ENCODE measurements at regions not wholly inside any gene's neighbourhood (a gene's known extent, or its start where the extent isn't known, plus 50 kb on each side); places are given as distances from the start of the nearest gene placed in this dataset.

DNA sequence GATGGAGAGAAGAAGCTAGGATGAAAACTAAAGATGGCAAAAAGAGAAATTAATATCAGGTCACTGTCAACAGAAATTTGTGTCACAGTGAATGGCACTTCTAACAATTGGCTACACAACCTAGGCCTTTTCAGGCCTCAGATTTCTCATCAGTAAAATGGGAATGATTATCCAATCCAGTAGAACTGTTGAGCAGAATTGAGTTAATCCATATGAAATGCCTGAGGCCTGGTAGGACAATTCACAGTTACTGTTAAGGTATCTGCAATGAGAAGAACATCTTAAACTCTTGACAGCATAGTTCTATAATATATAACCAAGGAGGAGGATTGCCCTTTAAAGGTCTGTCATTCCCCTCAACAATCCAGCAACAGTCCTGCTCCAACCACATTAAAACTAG is 217.9 kb upstream of the ZNF217 start:
- Mint-ChIP-seq H3K9me3 (ENCODE audit: low read depth, unreplicated experiment) (no peaks in the 10 kb centered on the region), H3K36me3 (ENCODE audit: insufficient read depth, unreplicated experiment) (no peaks in the 10 kb centered on the region), H3K27ac (ENCODE audit: unreplicated experiment) (no peak overlapping the region), H3K4me1 (ENCODE audit: low read depth, unreplicated experiment) (peaks cover 9% of the 10 kb centered on the region), H3K27me3 (ENCODE audit: unreplicated experiment) (no peaks in the 10 kb centered on the region), H3K4me3 (ENCODE audit: low read depth, unreplicated experiment) (no peak overlapping the region)
- CTCF ChIA-PET, result no interaction called here
- BruUV-seq (replicated peaks), result no TSS peak
- TF ChIP-seq, protein P1, sequence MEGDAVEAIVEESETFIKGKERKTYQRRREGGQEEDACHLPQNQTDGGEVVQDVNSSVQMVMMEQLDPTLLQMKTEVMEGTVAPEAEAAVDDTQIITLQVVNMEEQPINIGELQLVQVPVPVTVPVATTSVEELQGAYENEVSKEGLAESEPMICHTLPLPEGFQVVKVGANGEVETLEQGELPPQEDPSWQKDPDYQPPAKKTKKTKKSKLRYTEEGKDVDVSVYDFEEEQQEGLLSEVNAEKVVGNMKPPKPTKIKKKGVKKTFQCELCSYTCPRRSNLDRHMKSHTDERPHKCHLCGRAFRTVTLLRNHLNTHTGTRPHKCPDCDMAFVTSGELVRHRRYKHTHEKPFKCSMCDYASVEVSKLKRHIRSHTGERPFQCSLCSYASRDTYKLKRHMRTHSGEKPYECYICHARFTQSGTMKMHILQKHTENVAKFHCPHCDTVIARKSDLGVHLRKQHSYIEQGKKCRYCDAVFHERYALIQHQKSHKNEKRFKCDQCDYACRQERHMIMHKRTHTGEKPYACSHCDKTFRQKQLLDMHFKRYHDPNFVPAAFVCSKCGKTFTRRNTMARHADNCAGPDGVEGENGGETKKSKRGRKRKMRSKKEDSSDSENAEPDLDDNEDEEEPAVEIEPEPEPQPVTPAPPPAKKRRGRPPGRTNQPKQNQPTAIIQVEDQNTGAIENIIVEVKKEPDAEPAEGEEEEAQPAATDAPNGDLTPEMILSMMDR (IDR thresholded peaks at IDR 0.05; ENCODE audit: unreplicated experiment), result no peak
- DNase-seq, result no peak
- intact Hi-C loops (cut with micrococcal nuclease; ENCODE audit: unreplicated experiment), result no loop called here

DNA sequence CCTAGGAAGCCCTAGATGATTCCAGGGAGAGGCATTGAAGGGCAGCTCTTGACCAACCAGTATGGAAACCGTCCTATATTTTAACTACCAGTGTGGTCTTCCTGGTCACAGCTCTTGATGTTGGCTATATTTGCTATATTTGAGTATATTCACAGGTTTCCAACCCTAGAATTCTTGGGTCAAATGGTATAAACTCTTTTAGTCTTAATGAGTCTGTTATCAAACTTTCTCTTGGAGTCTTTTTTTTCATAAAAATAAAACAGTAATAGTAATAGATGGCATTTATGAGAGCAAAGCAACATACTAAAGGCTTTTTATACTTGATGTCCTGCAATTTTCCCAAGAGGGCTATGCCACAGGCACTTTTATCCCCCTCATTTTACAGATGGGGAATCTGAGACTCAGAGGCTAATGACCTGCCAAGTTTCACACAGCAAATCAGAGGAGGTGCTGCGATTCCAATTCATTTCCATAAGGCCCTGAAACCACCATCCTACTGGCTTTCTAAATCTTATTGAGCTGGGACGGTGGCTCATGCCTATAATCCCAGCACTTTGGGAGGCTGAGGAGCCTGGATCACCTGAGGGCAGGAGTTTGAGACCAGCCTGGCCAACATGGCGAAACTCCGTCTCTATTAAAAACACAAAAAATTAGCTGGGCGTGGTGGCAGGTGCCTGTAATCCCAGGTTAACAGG is 217.2 kb upstream of the ZNF217 start:
- TF ChIP-seq, protein P1 (IDR thresholded peaks at IDR 0.05; ENCODE audit: unreplicated experiment), result no peak
- no peaks in the 10 kb centered on the region for H3K36me3 Mint-ChIP-seq (ENCODE audit: insufficient read depth, unreplicated experiment)

DNA sequence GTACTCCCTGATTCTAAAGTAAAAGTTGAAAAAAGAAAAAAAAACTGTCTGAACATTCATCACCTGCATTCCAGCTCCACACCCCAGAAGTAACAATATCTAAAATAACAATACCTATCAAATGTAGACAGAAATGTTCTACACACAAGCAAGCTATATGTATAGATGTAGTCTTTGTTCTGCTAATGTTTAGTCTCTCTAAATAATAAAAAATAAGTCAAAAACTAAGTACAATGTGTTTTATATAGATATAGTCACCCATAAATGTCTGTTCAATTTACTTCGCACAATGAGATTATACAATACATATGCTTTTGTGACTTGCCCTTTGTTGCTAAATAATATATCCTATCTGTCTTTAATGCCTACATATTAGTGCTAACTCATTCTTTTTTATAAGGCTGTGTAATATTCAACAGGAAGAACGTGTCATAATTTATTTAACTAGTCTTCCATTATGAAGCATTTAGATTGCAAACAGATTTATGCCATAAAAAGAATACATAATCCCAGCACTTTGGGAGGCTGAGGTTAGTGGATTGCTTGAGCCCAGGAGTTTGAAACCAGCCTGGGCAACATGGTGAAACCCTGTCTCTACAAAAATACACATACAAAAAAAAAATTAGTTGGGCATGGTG is 216.2 kb upstream of the ZNF217 start:
- no peak for DNase-seq
- TF ChIP-seq, protein P1 (IDR thresholded peaks at IDR 0.05; ENCODE audit: unreplicated experiment), result no peak
- peaks cover 22% of the 10 kb centered on the region for H3K4me1 Mint-ChIP-seq (ENCODE audit: low read depth, unreplicated experiment)
- intact Hi-C loops (cut with micrococcal nuclease; ENCODE audit: unreplicated experiment), result no loop called here
- no peak overlapping the region for H3K4me3 Mint-ChIP-seq (ENCODE audit: low read depth, unreplicated experiment)
- no peak overlapping the region for H3K27ac Mint-ChIP-seq (ENCODE audit: unreplicated experiment)
- H3K9me3 Mint-ChIP-seq (ENCODE audit: low read depth, unreplicated experiment), result no peaks in the 10 kb centered on the region
- CTCF ChIA-PET, result interaction anchor here (0.6 kb wide), 1 partner anchor 29 kb away, joined by 3 read pairs; no protein-coding TSS in a partner anchor
- H3K27me3 Mint-ChIP-seq (ENCODE audit: unreplicated experiment), result no peaks in the 10 kb centered on the region
- BruUV-seq (replicated peaks), result no TSS peak
- H3K36me3 Mint-ChIP-seq (ENCODE audit: insufficient read depth, unreplicated experiment), result no peaks in the 10 kb centered on the region

More for the DNA sequence above, 217.2 kb upstream of the ZNF217 start:
- no peak for DNase-seq
- CTCF ChIA-PET, result no interaction called here
- H3K27me3 Mint-ChIP-seq (ENCODE audit: unreplicated experiment), result no peaks in the 10 kb centered on the region
- BruUV-seq (replicated peaks), result no TSS peak
- peaks cover 12% of the 10 kb centered on the region for H3K4me1 Mint-ChIP-seq (ENCODE audit: low read depth, unreplicated experiment)
- intact Hi-C loops (cut with micrococcal nuclease; ENCODE audit: unreplicated experiment), result no loop called here
- H3K27ac Mint-ChIP-seq (ENCODE audit: unreplicated experiment), result no peak overlapping the region
- H3K9me3 Mint-ChIP-seq (ENCODE audit: low read depth, unreplicated experiment), result no peaks in the 10 kb centered on the region
- H3K4me3 Mint-ChIP-seq (ENCODE audit: low read depth, unreplicated experiment), result no peak overlapping the region

DNA sequence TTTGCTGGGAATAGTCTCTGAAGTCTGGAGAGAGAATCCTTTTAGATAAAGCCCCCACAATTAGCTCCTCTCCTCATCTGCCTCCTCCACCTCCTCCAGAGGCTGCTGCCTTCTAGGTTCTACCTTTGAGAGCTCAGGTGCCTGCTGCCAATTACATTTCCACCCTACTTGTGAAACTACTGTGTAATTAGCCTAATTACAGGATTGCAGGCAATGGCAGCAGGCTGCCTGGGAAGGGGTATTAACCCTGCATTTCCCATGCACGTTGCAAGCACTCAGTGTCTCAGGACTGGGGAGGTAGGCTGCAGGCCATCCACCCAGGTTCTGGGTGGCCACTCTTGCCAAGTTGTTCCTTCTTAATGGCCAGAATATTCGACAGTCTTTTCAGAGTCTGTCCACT is 215.6 kb upstream of the ZNF217 start:
- TF ChIP-seq, protein P1 (IDR thresholded peaks at IDR 0.05; ENCODE audit: unreplicated experiment), result no peak
- CTCF ChIA-PET, result interaction anchor here (0.6 kb wide), 1 partner anchor 29 kb away, joined by 3 read pairs; no protein-coding TSS in a partner anchor
- Mint-ChIP-seq H3K4me1 (ENCODE audit: low read depth, unreplicated experiment) (peaks cover 25% of the 10 kb centered on the region), H3K4me3 (ENCODE audit: low read depth, unreplicated experiment) (no peak overlapping the region), H3K36me3 (ENCODE audit: insufficient read depth, unreplicated experiment) (no peaks in the 10 kb centered on the region), H3K27ac (ENCODE audit: unreplicated experiment) (no peak overlapping the region), H3K9me3 (ENCODE audit: low read depth, unreplicated experiment) (no peaks in the 10 kb centered on the region), H3K27me3 (ENCODE audit: unreplicated experiment) (no peaks in the 10 kb centered on the region)
- no peak for DNase-seq
- BruUV-seq (replicated peaks), result no TSS peak
- intact Hi-C loops (cut with micrococcal nuclease; ENCODE audit: unreplicated experiment), result no loop called here

Data from Calu3 (cell line).